ENCODE measurements at regions not wholly inside any gene's neighbourhood (a gene's known extent, or its start where the extent isn't known, plus 50 kb on each side); places are given as distances from the start of the nearest gene placed in this dataset.

- TF ChIP-seq CTCF (IDR thresholded peaks at IDR 0.05): no peak
Measured at GRCh38 chr13:40205771-40206240, 460.6 kb downstream of the FOXO1 start.

- TF ChIP-seq CTCF (IDR thresholded peaks at IDR 0.05): no peak
Measured at GRCh38 chr13:40206241-40207000, 460.0 kb downstream of the FOXO1 start.

- no peak for TF ChIP-seq CTCF (IDR thresholded peaks at IDR 0.05)
Measured at GRCh38 chr13:40207001-40207478, 459.4 kb downstream of the FOXO1 start.

GRCh38 chr13:40208517-40208916 lies 457.9 kb downstream of the FOXO1 start:
- TF ChIP-seq CTCF (IDR thresholded peaks at IDR 0.05): no peak

- TF ChIP-seq CTCF (IDR thresholded peaks at IDR 0.05): no peak
Measured at GRCh38 chr13:40210865-40211585, 455.4 kb downstream of the FOXO1 start.

- no peak for TF ChIP-seq CTCF (IDR thresholded peaks at IDR 0.05)
Measured at GRCh38 chr13:40211586-40211968, 454.9 kb downstream of the FOXO1 start.

GRCh38 chr13:40213779-40214178 lies 452.7 kb downstream of the FOXO1 start:
- no peak for TF ChIP-seq CTCF (IDR thresholded peaks at IDR 0.05)
